NCI-H2029 (cell line): ENCODE measurements at regions not wholly inside any gene's neighbourhood (a gene's known extent, or its start where the extent isn't known, plus 50 kb on each side); places are given as distances from the start of the nearest gene placed in this dataset.

ENCODE experiments used
- DNase-seq: peaks from one replicate; lab custom pipeline; 2025; lab: John Stamatoyannopoulos, UW

GRCh38 chr9:81532251-81532650 lies 157.1 kb downstream of the TLE1 start:
- no peak for DNase-seq

- no peak for DNase-seq
These were observed 157.8 kb downstream of the TLE1 start for GRCh38 chr9:81531511-81531910.

DNA sequence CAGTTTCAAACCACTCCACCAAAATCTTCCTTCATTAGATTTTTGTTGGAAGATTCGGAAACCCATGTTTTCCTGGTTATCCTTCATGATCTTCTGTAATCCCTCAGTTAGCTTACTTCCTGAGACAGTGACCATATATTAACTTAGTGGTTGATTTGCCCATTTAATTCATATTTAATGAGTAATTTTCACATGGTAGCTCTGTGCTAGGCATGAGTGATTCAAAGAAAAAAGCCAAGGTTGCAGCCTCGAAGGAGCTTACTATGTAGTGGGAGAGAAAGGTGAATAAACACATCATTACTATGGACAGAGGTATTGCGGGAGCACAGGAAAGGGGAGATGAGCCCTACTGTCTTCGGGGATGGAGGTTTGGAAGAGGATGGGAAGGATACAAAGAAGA lies 158.5 kb downstream of the TLE1 start:
- DNase-seq = no peak

DNA sequence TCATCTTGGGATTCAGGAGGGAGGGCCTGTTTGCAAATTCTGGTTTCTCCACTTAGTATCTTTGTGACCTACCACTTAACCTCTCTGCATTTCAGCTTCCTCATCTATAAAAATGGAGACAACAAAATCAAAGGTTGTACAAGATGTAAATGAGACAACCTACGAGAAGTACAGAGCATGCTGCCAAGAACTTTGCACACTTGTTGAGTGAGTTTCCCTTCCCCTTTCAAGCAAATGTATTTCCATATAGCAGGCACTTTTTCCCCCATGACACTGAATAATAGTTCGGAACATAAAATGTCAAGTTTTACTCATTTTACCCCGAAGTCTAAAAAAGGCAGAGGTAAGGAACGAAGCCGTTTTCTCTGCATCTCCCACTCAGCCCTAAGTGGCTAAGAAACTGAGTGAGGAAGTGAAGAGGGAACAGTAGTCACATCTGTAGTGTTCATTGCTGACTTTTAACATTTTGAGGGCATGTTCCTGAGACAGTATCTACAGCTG lies 159.0 kb downstream of the TLE1 start:
- DNase-seq = no peak

GRCh38 chr9:81529556-81530193 lies 159.7 kb downstream of the TLE1 start:
- no peak for DNase-seq

DNA sequence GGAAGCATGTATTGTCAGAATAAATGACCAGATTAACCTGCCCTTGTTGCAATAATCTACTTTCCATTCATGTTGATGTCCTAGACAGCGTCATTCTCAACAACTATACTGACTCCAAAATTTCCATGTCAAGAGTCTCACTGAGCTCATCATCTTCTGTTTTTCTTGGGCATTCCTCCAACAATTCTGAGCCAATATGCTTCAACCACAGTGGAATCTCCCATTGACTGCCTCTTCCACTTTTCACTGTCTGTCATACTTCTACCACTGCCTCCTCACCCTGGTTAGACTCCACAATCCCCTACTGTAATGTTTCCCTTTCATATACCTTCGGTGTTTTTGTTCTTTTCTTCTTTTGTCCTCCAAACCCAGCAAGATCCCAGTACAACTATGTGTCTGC lies 162.8 kb downstream of the TLE1 start:
- no peak for DNase-seq

GRCh38 chr9:81522716-81523551 lies 166.4 kb downstream of the TLE1 start:
- DNase-seq = peak; percentile 49

- DNase-seq = peak; percentile 34
These were observed 167.5 kb downstream of the TLE1 start for GRCh38 chr9:81521892-81522291.

DNA sequence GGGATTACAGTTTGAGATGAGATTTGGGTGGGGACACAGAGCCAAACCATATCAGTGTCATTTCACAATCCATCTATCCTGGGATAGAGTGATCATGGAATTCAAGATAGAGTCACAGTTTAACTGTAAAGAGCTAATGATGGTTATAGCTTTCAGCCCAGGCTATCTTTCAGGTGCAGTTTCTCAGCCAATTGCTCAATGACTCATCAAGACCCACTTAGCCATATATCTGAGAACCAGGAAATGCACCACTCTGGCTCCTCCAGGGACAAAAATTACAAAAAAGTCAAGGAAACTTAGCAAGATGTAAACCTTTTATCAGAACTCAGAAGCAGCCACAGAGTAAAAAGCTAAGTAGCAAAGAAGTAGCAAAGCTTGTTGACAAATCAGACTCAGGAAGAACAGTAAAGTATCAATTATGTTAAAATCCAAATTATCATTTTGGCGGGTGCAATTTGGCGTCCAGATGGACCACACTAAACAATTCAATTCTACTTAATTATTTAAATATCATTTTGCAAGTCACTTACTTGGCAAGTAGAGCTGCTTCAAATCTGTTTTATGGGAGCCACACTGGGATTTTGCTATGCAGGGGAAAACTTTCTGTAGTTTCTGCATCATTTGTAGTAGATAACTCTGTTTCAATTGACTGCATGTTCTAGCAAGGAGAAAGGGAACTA lies 169.4 kb downstream of the TLE1 start:
- DNase-seq = no peak

DNA sequence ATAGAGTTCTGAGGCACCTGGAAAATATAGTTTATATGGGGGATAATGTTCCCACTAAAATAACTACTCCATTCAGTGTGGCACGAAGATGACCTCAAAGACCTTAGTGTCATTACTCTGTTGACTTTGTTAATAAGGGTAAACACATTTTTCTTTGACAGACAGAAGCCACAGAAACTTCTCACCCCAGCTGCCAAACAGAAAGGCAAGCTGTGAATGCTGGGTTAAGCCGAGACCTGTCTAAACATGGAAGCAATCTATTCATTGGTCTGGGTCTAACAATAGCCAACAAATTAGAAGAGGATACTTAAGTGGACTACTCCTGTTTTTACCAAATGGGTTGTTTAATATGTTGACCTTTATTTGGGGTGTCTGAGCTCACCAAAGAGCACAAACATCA lies 171.4 kb downstream of the TLE1 start:
- no peak for DNase-seq

- no peak for DNase-seq
These were observed 176.3 kb downstream of the TLE1 start for GRCh38 chr9:81513059-81513458.

DNA sequence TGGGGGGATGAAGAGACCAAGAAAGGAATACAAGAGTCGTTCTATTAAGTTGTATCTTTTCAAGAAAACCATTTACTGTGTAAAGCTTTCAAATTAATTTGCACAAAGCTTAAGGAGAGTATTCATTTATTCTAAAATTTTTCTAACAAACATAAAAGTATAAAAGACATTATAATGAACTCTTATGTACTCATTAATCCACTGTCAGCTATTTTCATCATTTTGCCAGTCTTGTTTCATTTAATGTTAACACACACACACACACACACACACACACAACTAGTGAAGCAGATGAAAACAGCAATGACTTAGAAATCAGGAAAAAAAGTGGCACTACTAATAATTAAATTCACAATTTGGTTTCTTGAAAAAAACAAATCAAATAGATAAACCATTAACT lies 176.7 kb downstream of the TLE1 start:
- DNase-seq = no peak

- no peak for DNase-seq
These were observed 180.9 kb downstream of the TLE1 start for GRCh38 chr9:81508476-81508875.

GRCh38 chr9:81506941-81507864 lies 182.1 kb downstream of the TLE1 start:
- no peak for DNase-seq

GRCh38 chr9:81499594-81499993 lies 189.8 kb downstream of the TLE1 start:
- no peak for DNase-seq

DNA sequence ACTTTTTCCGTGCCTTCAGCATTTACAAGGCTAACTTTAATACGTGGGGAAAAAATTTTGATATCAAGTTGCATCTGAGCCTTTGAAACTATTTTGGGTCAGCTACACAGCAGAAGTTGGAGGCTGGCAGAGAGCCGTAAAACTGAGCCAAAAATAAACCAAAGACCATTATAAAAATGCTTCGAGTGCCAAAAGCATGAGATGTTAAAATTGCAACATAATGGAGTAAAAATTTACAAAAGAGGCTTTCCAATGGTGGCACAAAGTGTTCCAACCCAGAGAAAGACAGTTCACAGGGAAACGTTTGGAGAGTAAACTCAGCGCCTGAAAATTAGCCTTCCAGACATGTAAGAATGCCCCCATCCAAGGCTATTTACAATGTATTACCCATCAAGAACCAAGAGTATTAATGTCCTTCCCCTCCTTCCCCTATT lies 190.3 kb downstream of the TLE1 start:
- no peak for DNase-seq

GRCh38 chr9:81498576-81498975 lies 190.8 kb downstream of the TLE1 start:
- DNase-seq = no peak

GRCh38 chr9:81497091-81497490 lies 192.3 kb downstream of the TLE1 start:
- DNase-seq = no peak

DNA sequence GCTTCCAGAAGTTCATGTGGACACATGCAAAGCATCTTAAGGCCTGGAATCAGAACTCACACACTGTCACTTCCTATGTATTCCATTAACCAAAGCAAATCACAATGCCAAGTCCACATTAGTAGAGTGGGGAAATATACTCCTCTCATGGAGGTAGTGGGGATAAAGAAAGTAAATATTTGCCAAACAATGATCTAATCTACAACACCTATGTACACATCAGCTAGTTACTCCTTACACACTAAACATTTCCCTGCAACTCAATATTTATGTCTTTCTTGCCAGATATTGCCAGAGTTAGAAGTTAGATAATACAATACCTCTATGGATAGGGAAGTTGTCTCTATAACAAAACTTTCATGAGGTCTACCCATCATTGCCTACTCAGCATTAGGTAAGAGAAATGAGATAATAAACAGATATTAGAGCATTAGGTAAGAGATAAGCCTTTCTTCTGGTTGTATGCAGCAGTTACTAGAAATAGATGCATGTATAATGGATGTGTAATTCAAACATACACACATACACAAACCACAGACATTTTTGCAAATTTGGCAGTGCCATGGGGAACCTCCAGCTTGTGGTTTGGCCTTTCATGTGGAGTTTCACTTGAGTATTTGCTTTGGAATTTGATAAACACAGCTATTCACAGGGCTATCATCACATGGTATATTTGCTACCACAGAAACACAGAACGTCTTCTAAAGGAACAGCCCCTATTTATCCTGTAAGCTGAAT lies 196.5 kb downstream of the TLE1 start:
- peak; percentile 92 for DNase-seq

DNA sequence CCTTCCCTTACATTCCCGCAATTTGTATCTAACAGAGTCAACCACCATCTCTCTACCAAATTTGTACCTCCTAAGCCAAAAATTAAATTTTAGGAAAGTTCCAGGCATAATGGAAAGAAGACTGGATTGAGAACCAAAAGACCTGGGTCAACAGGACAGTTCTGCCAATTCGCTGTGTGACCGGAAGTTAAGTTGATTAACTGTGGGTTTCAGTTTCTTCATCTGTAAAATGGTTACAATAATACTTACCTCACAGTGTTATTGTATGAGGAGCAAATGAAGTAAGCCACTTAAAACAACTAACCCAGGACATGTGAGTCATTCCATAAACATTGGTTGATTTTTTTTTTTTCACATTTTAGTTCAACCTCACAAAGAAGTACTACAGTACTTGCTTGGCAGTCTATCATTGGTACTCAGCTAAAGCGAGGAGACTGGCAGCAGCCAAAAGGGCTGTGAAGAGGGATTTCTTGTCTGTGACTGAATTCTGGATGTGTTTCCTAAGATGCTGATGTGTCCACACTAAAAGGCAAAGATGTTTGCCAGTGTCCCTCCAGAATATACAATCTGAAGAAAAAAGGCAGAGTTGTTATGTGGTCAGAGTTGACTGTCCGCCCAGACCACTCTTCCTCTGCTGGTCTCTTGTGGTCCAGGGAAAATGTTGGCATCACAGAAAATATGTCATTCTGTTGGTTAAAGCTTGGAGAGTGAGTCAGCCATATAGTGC lies 198.6 kb downstream of the TLE1 start:
- DNase-seq = no peak
